Astrocyte (in vitro differentiated cells and primary cell): ENCODE measurements at regions not wholly inside any gene's neighbourhood (a gene's known extent, or its start where the extent isn't known, plus 50 kb on each side); places are given as distances from the start of the nearest gene placed in this dataset.

ENCODE experiments used
- DNase-seq: peaks from one replicate; pipeline ENCODE4 v3.0.0-alpha.2; 2010; ENCODE audit warnings: low read depth
- FAIRE-seq: peaks from 2 replicates; lab custom pipeline; 2011; peaks lifted over from hg19 to GRCh38; lab: Jason Lieb, UNC
- H2AFZ ChIP-seq: 2 replicates; pipeline ENCODE4 v1.6.0; 2012; ENCODE audit warnings: low read depth, low read length, inconsistent platforms
- H3K27ac ChIP-seq: 2 replicates; pipeline ENCODE4 v1.5.1; 2011; ENCODE audit warnings: low read depth, low read length, inconsistent platforms
- H3K27me3 ChIP-seq: 2 replicates; pipeline ENCODE4 v1.6.0; 2011; ENCODE audit warnings: low read length, inconsistent platforms; ENCODE audit not compliant: insufficient read depth
- H3K36me3 ChIP-seq: 2 replicates; pipeline ENCODE4 v1.5.1; 2011; ENCODE audit warnings: low read length, inconsistent platforms; ENCODE audit not compliant: insufficient read depth
- H3K4me1 ChIP-seq: 2 replicates; pipeline ENCODE4 v1.5.1; 2011; ENCODE audit warnings: low read length, inconsistent platforms; ENCODE audit not compliant: insufficient read depth
- H3K4me2 ChIP-seq: 2 replicates; pipeline ENCODE4 v1.6.0; 2012; ENCODE audit warnings: low read length, inconsistent platforms
- H3K4me3 ChIP-seq: 2 replicates; pipeline ENCODE4 v1.5.1; 2011; ENCODE audit warnings: low read depth, mild to moderate bottlenecking, low read length, inconsistent platforms; ENCODE audit not compliant: insufficient read depth
- H3K79me2 ChIP-seq: 2 replicates; pipeline ENCODE4 v1.6.0; 2012; ENCODE audit warnings: mild to moderate bottlenecking, low read length, inconsistent platforms; ENCODE audit not compliant: insufficient read depth
- H3K9ac ChIP-seq: 2 replicates; pipeline ENCODE4 v1.6.0; 2012; ENCODE audit warnings: mild to moderate bottlenecking, low read length, inconsistent platforms
- H3K9me3 ChIP-seq: 2 replicates; pipeline ENCODE4 v1.5.1; 2012; ENCODE audit warnings: low read depth, mild to moderate bottlenecking, low read length, inconsistent platforms; ENCODE audit not compliant: insufficient read depth
- H4K20me1 ChIP-seq: 2 replicates; pipeline ENCODE4 v1.6.0; 2012; ENCODE audit warnings: low read length, inconsistent platforms; ENCODE audit not compliant: insufficient read depth
- H3K27ac Mint-ChIP-seq: one replicate; pipeline ENCODE4 v1.8.0; 2021; ENCODE audit warnings: mild to moderate bottlenecking, mixed read lengths; ENCODE audit not compliant: unreplicated experiment
- H3K27me3 Mint-ChIP-seq: one replicate; pipeline ENCODE4 v1.8.0; 2021; ENCODE audit warnings: low read depth, mixed read lengths; ENCODE audit not compliant: unreplicated experiment
- H3K36me3 Mint-ChIP-seq: one replicate; pipeline ENCODE4 v1.8.0; 2021; ENCODE audit warnings: low read depth, mixed read lengths; ENCODE audit not compliant: unreplicated experiment
- H3K4me1 Mint-ChIP-seq: one replicate; pipeline ENCODE4 v1.8.0; 2021; ENCODE audit warnings: low read depth, mixed read lengths; ENCODE audit not compliant: unreplicated experiment
- H3K4me3 Mint-ChIP-seq: one replicate; pipeline ENCODE4 v1.8.0; 2021; ENCODE audit warnings: mild to moderate bottlenecking, moderate library complexity, mixed read lengths; ENCODE audit not compliant: unreplicated experiment
- H3K9me3 Mint-ChIP-seq: one replicate; pipeline ENCODE4 v1.8.0; 2021; ENCODE audit warnings: mild to moderate bottlenecking, mixed read lengths; ENCODE audit not compliant: unreplicated experiment
- EZH2 ChIP-seq: IDR thresholded peaks from 2 replicates; pipeline ENCODE4 v1.6.1; 2012; ENCODE audit warnings: mild to moderate bottlenecking, low read length, inconsistent platforms; ENCODE audit not compliant: insufficient read depth
- TF ChIP-seq, protein P1 (sequence below): IDR thresholded peaks from 2 replicates; pipeline ENCODE4 v1.5.1; 2011; ENCODE audit warnings: low read depth, mild to moderate bottlenecking, inconsistent platforms, low read length, moderate library complexity; ENCODE audit not compliant: insufficient read depth

DNA sequence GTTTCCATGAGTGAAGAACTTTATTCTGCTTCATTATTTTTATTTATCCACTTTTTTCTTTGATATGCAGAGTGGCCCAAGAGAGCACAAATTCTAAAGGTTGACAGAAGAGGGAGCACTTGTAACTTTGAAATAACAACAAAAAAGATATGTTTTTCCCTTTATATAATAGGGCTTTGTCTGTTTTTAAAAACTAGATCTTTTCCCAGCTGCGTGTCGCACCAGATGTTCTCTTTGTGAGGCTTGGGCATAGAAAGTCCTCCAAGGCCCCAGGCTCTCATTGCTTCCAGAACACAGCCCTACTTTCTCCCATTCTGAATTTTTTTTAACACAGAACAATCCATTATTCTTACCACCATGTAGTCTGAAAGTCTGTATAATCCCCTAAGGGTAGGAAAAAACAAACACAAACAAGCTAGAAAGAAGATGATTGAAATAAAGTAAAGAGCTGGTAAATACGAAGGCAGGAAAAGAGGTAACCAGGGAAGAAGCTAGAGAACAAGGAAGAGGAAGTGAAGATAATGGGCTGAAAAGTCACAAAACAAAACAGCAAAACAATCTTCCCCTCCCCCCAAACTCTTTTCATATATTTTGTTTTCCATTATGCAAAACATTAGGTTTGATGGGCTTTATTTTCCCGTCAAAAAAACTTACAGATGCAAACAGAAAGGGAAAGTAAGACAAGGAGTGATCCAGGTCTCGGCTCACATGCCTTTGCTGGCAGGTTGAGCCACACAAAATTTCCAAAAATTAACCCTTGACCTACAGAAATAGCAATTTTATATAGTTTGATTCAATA is 160.4 kb downstream of the ABCA8 start:
- Histone ChIP-seq H3K9ac (peak overlapping the region; percentile 48), H3K4me2 (peak overlapping the region; percentile 29), H3K9me3 (no peaks in the 10 kb centered on the region), H3K36me3 (no peaks in the 10 kb centered on the region), H3K79me2 (no peaks in the 10 kb centered on the region), H3K27me3 (no peaks in the 10 kb centered on the region), H3K27ac (no peak overlapping the region), H3K4me1 (peaks cover 8% of the 10 kb centered on the region), H2AFZ (peak overlapping the region; percentile 65), H3K4me3 (no peak overlapping the region), H4K20me1 (no peaks in the 10 kb centered on the region)
- H3K4me1 Mint-ChIP-seq: peaks cover 5% of the 10 kb centered on the region
- DNase-seq (peak; percentile 16), FAIRE-seq (no peak)
- no peaks in the 10 kb centered on the region for H3K9me3 Mint-ChIP-seq
- no peaks in the 10 kb centered on the region for H3K27me3 Mint-ChIP-seq
- H3K27ac Mint-ChIP-seq: peak overlapping the region; percentile 84
- TF ChIP-seq, protein P1, sequence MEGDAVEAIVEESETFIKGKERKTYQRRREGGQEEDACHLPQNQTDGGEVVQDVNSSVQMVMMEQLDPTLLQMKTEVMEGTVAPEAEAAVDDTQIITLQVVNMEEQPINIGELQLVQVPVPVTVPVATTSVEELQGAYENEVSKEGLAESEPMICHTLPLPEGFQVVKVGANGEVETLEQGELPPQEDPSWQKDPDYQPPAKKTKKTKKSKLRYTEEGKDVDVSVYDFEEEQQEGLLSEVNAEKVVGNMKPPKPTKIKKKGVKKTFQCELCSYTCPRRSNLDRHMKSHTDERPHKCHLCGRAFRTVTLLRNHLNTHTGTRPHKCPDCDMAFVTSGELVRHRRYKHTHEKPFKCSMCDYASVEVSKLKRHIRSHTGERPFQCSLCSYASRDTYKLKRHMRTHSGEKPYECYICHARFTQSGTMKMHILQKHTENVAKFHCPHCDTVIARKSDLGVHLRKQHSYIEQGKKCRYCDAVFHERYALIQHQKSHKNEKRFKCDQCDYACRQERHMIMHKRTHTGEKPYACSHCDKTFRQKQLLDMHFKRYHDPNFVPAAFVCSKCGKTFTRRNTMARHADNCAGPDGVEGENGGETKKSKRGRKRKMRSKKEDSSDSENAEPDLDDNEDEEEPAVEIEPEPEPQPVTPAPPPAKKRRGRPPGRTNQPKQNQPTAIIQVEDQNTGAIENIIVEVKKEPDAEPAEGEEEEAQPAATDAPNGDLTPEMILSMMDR: peak; percentile 22
- no peak for TF ChIP-seq EZH2
- no peaks in the 10 kb centered on the region for H3K36me3 Mint-ChIP-seq
- no peak overlapping the region for H3K4me3 Mint-ChIP-seq

DNA sequence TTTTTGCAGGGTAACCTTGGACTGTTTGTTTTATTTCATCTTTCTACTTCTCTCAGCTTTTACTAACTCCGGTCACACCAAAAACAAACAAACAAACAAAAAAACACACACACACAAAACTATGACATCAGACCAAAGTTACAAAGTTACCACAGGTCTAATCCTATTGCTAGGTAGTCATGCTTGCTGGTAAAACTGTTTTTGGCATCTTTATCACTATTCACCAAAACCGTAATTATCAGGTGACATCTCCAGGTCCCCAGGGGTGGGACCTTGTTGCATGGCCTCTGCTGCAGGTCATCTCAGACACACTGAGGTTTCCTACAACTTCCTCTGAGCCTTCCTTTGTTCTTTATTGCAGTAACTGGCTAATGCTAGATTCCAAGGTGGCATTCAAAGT is 162.3 kb downstream of the ABCA8 start:
- no peak overlapping the region for H3K9ac ChIP-seq

More for the DNA sequence above, 162.3 kb downstream of the ABCA8 start:
- Histone ChIP-seq H4K20me1 (no peaks in the 10 kb centered on the region), H3K9me3 (no peaks in the 10 kb centered on the region), H2AFZ (no peak overlapping the region), H3K4me2 (no peak overlapping the region), H3K4me1 (peaks cover 8% of the 10 kb centered on the region), H3K4me3 (no peak overlapping the region), H3K79me2 (no peaks in the 10 kb centered on the region), H3K36me3 (no peaks in the 10 kb centered on the region), H3K27ac (no peak overlapping the region), H3K27me3 (no peaks in the 10 kb centered on the region)
- H3K4me1 Mint-ChIP-seq: peaks cover 5% of the 10 kb centered on the region
- TF ChIP-seq, protein P1: no peak
- TF ChIP-seq EZH2: no peak
- peaks cover 2% of the 10 kb centered on the region for H3K9me3 Mint-ChIP-seq
- H3K4me3 Mint-ChIP-seq: no peak overlapping the region
- FAIRE-seq (no peak), DNase-seq (no peak)
- H3K27me3 Mint-ChIP-seq: no peaks in the 10 kb centered on the region
- H3K36me3 Mint-ChIP-seq: no peaks in the 10 kb centered on the region
- no peak overlapping the region for H3K27ac Mint-ChIP-seq
